Kidney epithelial cell (primary cell): ENCODE measurements at regions not wholly inside any gene's neighbourhood (a gene's known extent, or its start where the extent isn't known, plus 50 kb on each side); places are given as distances from the start of the nearest gene placed in this dataset.

Source experiments
- DNase-seq: peaks from one replicate; pipeline ENCODE4 v3.0.0-alpha.2; 2010; ENCODE audit warnings: low read depth
- H3K27me3 ChIP-seq: 2 replicates; pipeline ENCODE4 v1.6.0; 2011; ENCODE audit warnings: low read length; ENCODE audit not compliant: control insufficient read depth, insufficient read depth
- H3K36me3 ChIP-seq: 2 replicates; pipeline ENCODE4 v1.5.1; 2011; ENCODE audit warnings: low read length; ENCODE audit not compliant: control insufficient read depth, insufficient read depth
- H3K4me3 ChIP-seq: 2 replicates; pipeline ENCODE4 v1.5.1; 2011; ENCODE audit warnings: low read depth, mild to moderate bottlenecking, control low read depth, low read length
- TF ChIP-seq, protein P1 (sequence below): IDR thresholded peaks from 2 replicates; pipeline ENCODE4 v1.5.1; 2011; ENCODE audit warnings: mild to moderate bottlenecking, moderate library complexity, low read length, control low read depth, inconsistent platforms; ENCODE audit not compliant: insufficient read depth, poor library complexity, severe bottlenecking

DNA sequence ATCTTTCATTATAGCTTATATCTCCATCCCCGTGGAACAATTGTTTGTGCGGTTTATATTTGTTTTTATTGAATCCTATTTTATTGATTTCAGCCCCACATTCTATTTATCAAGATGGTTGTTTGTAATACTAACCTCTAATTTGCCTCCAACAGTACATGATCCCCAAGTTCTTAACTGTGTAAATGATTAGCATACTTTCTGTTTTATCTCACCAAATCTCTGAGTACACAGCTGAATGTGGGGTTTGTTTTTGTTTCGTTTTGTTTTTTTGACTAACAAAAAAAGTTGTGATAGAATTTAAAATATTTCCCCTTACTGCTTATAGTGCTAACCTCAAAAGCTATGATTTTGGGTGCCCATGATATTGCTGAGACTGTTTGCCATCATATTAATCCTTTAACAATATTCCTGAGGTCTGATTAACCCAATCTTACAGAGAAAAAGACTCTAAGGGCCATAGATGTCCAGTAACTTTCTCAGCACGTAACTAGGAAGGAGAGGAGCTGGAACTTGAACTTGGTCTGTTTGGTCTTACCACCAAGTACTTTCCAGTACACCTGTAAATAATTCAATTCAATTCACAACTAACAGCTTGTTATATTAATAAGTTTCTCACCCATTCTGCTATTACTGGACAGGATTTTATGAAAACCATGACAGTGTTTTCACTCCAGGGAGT lies 789.8 kb downstream of the TUSC7 start:
- DNase-seq, result no peak
- TF ChIP-seq, protein P1, sequence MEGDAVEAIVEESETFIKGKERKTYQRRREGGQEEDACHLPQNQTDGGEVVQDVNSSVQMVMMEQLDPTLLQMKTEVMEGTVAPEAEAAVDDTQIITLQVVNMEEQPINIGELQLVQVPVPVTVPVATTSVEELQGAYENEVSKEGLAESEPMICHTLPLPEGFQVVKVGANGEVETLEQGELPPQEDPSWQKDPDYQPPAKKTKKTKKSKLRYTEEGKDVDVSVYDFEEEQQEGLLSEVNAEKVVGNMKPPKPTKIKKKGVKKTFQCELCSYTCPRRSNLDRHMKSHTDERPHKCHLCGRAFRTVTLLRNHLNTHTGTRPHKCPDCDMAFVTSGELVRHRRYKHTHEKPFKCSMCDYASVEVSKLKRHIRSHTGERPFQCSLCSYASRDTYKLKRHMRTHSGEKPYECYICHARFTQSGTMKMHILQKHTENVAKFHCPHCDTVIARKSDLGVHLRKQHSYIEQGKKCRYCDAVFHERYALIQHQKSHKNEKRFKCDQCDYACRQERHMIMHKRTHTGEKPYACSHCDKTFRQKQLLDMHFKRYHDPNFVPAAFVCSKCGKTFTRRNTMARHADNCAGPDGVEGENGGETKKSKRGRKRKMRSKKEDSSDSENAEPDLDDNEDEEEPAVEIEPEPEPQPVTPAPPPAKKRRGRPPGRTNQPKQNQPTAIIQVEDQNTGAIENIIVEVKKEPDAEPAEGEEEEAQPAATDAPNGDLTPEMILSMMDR, result no peak
- H3K4me3 ChIP-seq, result no peak overlapping the region
- no peaks in the 10 kb centered on the region for H3K27me3 ChIP-seq
- H3K36me3 ChIP-seq, result no peaks in the 10 kb centered on the region

DNA sequence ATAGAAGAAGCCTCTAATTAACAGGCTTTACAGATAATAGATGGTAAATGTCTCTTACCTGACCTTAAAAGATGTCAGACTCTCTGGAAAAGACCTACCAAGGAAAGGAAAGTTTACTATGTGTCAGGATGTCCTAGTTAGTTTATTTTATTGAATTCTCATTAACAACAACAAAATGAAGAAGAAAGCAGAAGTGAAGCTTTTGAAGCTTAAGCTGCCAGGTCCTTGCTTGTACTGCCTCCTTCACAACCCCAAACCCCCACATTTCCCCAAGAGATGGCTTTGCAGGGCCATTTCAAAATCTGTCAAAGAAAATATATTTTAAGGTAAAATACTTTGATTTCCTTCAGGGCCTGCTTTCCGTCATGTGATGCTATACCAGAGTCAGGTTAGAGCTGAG lies 798.4 kb downstream of the TUSC7 start:
- no peak for DNase-seq
- H3K4me3 ChIP-seq, result no peak overlapping the region
- TF ChIP-seq, protein P1, result no peak
- no peaks in the 10 kb centered on the region for H3K36me3 ChIP-seq
- H3K27me3 ChIP-seq, result no peaks in the 10 kb centered on the region

DNA sequence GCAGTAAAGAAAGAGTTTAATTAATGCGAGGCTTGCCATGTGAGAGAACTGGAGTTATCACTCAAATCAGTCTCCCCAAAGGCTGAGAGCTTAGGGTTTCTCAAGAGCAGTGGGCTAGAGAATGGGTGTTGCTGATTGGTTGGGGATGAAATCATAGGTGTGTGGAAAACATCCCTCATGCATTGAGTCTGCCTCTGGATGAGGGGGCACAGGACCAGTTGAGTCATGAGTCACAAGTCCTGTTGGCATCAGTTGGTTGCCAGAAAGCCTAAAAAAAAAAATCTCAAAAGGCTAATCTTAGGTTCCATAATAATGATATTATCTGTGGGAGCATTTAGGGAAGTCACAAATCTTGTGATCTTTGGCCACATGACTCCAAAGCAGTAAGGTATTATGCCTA lies 800.3 kb downstream of the TUSC7 start:
- TF ChIP-seq, protein P1, result no peak

DNA sequence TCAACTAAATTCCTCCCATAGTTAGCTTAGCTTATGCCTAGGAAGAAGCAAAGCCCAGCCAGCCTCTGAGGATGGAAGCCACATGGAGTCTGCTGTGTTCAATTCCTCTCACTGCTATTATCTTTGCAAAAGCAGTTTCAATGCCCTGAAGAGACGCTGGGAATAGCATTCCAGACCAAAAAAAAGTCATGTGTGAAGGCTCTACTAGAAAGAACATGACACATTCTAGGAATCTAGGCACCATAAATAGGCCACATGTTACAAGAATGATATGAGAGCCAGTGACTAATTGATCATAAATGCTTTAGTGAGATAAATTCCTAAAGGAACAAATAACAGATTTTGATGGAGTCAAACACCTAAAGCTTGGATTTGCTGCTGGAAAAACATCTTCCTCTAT lies 800.8 kb downstream of the TUSC7 start:
- DNase-seq, result no peak
- TF ChIP-seq, protein P1, result no peak
- Histone ChIP-seq H3K27me3 (no peaks in the 10 kb centered on the region), H3K4me3 (no peak overlapping the region), H3K36me3 (no peaks in the 10 kb centered on the region)

More for the DNA sequence above, 800.3 kb downstream of the TUSC7 start:
- H3K27me3 ChIP-seq, result no peaks in the 10 kb centered on the region
- no peak for DNase-seq
- H3K36me3 ChIP-seq, result no peaks in the 10 kb centered on the region
- no peak overlapping the region for H3K4me3 ChIP-seq

DNA sequence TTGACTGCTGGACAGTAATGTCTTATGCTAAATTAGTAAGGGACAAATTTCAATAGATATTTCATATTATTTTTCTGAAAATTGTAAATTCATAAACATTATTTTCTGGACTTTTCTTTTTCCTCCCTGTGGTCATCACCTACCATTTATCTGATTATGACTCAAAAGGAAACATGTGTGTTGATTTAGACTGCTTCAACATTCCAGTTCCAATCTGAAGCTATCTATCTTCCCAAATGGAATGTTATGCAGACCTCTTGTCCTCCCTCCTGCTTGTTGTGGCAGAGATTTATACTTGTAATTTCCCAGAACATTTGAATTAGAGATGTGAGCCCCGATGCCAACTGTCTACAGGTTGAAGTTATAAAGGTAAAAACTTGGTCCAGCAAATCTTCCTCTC lies 803.4 kb downstream of the TUSC7 start:
- no peaks in the 10 kb centered on the region for H3K36me3 ChIP-seq

More for the DNA sequence above, 803.4 kb downstream of the TUSC7 start:
- Histone ChIP-seq H3K27me3 (no peaks in the 10 kb centered on the region), H3K4me3 (no peak overlapping the region)
- TF ChIP-seq, protein P1, result no peak
- DNase-seq, result no peak
